SK-N-SH treated with all-trans-retinoic acid at 6 μM for 48 hours (cell line): ENCODE measurements at regions not wholly inside any gene's neighbourhood (a gene's known extent, or its start where the extent isn't known, plus 50 kb on each side); places are given as distances from the start of the nearest gene placed in this dataset.

Experiments used
- ARNTL ChIP-seq: fragments of 450-650 bp; formaldehyde crosslinking; IDR thresholded peaks from 2 replicates; pipeline ENCODE4 v1.5.0; 2020; ENCODE audit warnings: low read depth, mild to moderate bottlenecking, moderate library complexity, borderline replicate concordance
- CREB5 ChIP-seq: fragments of 250-450 bp; sonication (Bioruptor Pico); IDR thresholded peaks from 2 replicates; pipeline ENCODE4 v1.5.1; 2020; ENCODE audit warnings: low read depth, mild to moderate bottlenecking, moderate library complexity
- CSDC2 ChIP-seq: fragments of 250-450 bp; sonication (Bioruptor Pico); IDR thresholded peaks from 2 replicates; pipeline ENCODE4 v1.5.0; 2020; ENCODE audit warnings: mild to moderate bottlenecking, moderate library complexity
- ESRRG ChIP-seq: fragments of 250-450 bp; sonication (Bioruptor Pico); IDR thresholded peaks from 2 replicates; pipeline ENCODE4 v1.6.1; 2021; ENCODE audit warnings: mild to moderate bottlenecking
- GLIS3 ChIP-seq: fragments of 250-450 bp; sonication (Bioruptor Pico); IDR thresholded peaks from 2 replicates; pipeline ENCODE4 v1.5.0; 2020; ENCODE audit warnings: mild to moderate bottlenecking, moderate library complexity
- OSR1 ChIP-seq: fragments of 250-450 bp; sonication (Bioruptor Pico); IDR thresholded peaks from 2 replicates; pipeline ENCODE4 v1.8.0; 2022; ENCODE audit warnings: moderate library complexity, mild to moderate bottlenecking, inconsistent platforms
- PATZ1 ChIP-seq: fragments of 250-450 bp; sonication (Bioruptor Pico); IDR thresholded peaks from 2 replicates; pipeline ENCODE4 v1.8.0; 2020; ENCODE audit warnings: mild to moderate bottlenecking, moderate library complexity, borderline replicate concordance
- ZFP3 ChIP-seq: fragments of 250-450 bp; sonication (Bioruptor Pico); IDR thresholded peaks from 2 replicates; pipeline ENCODE4 v1.5.0; 2020; ENCODE audit warnings: mild to moderate bottlenecking, moderate library complexity
- ZFP30 ChIP-seq: fragments of 450-650 bp; formaldehyde crosslinking; IDR thresholded peaks from 2 replicates; pipeline ENCODE4 v1.5.0; 2022; ENCODE audit warnings: mild to moderate bottlenecking, moderate library complexity
- ZNF70 ChIP-seq: fragments of 450-650 bp; formaldehyde crosslinking; IDR thresholded peaks from 2 replicates; pipeline ENCODE4 v1.5.0; 2020; ENCODE audit warnings: mild to moderate bottlenecking, moderate library complexity

GRCh38 chr11:69380451-69380901 is 86.5 kb downstream of the MYEOV start:
- TF ChIP-seq PATZ1 (CRISPR knock-in tag) (no peak), ZFP3 (CRISPR knock-in tag) (no peak), CREB5 (CRISPR knock-in tag) (no peak), ESRRG (CRISPR knock-in tag) (no peak), GLIS3 (CRISPR knock-in tag) (no peak), ARNTL (no peak), ZFP30 (CRISPR knock-in tag) (no peak), ZNF70 (CRISPR knock-in tag) (no peak), CSDC2 (CRISPR knock-in tag) (no peak), OSR1 (CRISPR knock-in tag) (no peak)
